HG03103 (cell line): ENCODE measurements at regions not wholly inside any gene's neighbourhood (a gene's known extent, or its start where the extent isn't known, plus 50 kb on each side); places are given as distances from the start of the nearest gene placed in this dataset.

ENCODE experiments used
- ATAC-seq: cut with Tn5 transposase; IDR thresholded peaks from one replicate; pipeline ENCODE4 v1.9.1; 2021; ENCODE audit warnings: low read depth; ENCODE audit not compliant: unreplicated experiment

DNA sequence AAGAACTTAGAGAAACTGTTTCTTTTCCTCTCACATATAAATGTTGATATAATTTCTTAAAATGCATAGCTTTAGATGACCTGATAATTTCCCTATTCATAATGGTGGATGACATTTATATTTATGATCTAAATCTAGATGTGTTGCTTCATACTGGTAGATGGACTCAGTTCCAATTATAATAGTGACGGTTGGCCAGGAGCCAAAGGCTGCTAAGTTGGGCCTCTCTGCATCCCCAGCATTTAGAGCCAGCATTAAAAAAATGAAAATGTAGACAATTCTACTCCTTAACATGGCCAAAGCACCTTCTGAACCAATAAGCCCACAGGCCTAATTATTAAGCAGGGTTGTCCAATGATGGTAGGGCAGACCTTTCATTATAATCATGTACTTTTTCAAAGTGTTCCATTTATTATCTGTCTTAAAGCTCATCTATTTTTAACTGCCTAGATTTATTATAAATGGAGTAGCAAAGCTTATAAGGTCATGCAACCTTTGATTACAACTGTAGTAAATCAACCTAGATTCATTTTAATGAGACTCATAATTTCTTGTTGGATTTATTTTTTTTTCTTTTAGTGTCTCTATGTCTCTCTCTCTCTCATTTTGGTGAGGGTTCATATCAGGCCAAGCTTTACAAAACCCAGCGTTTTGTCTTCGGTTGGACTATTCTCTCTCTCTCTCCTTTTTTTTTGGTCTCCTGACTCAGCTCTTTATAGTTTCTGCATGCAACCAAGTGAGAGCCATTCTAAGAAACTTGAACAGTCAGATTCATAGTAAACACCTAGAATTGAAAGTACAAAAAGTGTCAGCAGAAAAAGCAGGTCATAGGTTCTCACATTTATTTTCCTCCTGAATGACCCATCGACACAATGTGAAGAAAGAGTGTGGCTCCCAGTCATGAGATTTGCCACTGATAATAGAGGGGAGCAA, 2016.1 kb upstream of the PIK3C3 start:
- no peak for ATAC-seq

DNA sequence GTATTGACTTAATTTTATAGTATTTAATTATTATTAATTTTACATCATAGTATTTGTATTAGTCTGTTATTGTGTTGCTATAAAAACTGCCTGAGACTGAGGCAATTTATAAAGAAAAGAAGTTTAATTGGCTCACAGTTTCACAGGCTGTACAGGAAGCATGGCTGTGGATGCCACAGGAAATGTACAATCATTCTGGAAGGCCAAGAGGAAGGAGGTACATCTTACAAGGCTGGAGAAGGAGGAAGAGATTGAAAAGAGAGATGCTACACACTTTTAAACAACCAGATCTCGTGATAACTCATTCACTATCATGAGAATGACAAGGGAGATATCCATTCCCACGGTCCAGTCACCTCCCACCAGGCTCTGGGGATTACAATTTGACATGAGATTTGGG, 2019.4 kb upstream of the PIK3C3 start:
- ATAC-seq: no peak

DNA sequence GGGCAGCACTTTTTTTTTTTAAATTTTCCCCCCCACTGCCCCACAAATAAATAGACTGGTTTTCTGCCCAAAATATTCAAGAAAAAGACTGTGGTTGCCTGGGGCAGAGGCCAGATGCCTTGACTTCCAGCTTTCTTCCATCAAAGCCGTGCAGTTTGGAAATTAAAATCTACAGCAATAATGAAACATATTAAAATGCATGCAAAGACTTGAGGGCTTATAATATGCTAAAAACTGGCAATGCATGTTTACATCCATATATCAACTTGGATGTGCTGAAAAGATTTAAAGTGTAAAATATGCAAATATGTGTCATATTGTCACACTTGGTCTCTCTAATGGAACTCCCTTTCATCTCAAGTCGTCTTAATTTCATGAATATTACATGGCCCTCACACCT, 2036.2 kb upstream of the PIK3C3 start:
- no peak for ATAC-seq

DNA sequence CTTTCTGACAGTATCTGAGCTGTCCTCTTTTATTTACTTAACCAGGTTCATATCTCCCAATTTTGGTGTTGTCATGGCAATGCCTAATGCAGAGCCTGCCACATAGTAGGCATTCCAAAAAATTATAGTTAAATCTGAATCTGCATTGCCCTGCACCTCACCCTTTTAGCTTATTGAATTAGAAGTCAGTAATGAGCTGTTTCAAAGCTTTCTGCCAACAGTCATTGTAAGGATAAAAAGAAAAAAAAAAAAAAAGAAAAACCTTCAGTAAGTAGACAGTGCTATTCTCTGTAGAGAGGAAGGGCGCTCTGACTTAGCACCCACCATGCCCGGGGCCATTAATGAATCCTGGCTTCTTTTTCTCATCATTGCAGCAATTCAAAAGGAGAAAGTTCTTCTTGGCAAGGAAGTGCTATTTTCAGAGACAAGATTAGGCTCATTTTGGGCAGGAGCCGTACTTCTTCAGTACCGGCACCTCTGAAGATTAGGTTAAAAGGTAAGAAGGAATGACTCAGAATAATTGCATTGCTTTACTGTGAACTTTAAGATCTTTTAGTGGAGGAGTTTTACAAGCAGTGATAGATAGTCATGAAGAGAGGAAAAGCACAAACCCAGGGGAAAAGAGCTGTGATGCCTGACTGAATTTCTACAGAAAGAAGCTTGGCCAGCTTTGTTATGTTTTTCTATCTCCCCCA, 2041.2 kb upstream of the PIK3C3 start:
- ATAC-seq: no peak

DNA sequence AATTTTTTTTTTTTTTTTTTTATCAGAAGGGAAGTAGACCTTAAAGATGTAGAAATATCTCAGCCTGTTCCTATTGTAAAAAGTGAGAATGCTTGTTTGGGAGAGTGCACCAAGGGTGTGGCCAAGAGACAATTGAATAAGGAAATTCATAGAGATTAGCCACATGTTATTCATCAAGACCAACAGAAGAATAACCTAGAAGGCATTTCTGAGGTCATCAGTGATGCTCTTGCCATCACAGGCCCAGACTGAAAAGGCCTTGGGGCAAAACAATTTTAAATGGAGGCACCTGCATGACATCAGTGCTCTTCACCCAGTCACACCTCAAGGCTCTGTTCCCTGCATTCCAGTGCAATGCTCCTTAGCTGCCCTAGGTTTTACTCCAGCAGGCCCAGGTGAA, 2043.3 kb upstream of the PIK3C3 start:
- ATAC-seq: no peak

DNA sequence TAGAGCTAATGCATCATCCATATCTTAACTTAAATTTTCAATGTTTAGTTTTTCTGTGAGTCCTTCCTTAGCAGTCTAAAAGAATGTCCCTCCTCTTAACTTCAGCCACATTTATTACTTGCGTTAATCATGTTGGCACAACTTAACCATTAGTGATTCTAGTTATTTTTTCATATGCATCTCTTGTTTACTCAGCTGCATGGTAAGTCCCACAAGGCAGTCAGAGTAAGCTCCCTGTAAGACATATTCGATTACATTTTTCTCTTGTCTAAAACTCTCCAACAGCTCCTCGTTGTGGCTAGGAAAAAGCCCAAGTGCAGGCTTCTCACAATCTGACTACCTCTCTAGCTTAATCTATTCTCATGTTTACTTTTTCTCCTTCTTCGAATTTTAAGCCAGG, 2045.3 kb upstream of the PIK3C3 start:
- ATAC-seq: no peak

DNA sequence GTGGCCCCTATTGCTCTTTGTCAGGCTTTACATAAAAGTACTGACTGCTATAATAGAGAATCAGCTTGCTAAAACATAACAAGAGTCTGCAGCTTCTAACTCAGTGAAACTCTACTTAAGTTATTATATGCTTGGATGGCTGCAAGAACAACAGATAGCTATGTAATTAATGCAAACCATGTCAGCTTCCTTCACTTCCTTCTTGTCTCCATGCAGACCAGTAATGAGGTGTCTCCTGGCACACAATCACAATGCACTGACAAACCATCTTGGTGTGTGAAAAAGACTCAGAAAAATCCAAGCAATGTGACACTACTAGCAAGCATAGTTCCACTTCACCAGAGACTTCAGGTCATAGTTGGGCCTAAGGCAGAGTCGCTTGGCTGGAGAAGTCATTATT, 2068.9 kb upstream of the PIK3C3 start:
- ATAC-seq: no peak

DNA sequence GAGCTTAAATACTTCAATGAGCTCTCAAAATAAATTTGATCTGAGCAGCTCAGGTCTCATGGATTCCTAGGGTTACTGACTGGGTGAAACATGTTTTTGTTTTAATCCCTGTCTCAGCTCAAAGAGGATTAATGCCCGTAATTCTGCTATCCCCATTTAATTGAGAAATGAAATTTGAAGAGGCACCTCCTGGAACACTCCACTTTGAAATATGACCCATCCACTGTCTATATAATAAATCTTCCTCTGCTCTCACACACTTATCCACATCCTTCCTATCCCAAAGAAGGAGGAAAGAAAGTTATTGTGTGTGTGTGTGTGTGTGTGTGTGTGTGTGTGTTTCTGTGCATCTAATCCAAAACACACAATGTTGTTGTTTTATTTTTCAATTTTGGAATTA, 2082.4 kb upstream of the PIK3C3 start:
- ATAC-seq: no peak

DNA sequence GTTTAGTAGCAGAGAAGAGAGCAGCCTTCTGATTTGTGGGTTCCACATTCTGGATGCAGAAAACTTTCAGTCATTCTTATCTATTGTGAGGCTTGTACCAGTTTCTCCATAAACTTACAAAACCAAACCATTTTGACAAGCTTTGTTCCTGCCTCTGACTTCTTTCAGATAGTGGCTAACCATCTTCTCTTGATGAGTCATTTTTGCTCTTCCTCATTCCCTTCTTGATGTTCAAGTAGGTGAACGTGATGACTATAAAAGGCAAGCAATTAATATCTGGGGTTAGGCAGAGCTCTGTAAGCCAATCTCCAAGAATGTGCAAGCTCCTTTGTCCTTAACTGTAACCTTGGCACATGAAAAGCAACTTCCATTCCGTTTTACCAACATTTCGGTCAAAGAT, 2083.1 kb upstream of the PIK3C3 start:
- no peak for ATAC-seq

DNA sequence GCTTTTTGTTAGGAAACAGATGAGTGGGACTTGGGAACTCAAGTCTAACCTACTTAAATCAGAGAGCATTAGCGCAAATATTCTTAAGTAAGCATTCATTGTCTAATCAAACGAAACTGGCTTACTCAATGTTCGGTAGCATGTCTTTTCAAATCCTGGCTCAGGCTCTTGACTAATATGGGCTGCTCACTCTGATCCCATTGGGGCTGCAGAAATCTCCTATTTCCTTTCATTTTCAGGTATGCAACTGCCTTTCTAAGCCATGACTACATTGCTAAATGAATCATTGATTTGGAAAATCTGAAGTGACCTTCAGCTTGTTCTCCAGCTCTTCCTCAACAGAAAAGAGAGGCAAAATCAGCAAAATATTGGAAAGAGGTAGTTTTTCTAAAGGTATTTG, 2084.4 kb upstream of the PIK3C3 start:
- no peak for ATAC-seq

DNA sequence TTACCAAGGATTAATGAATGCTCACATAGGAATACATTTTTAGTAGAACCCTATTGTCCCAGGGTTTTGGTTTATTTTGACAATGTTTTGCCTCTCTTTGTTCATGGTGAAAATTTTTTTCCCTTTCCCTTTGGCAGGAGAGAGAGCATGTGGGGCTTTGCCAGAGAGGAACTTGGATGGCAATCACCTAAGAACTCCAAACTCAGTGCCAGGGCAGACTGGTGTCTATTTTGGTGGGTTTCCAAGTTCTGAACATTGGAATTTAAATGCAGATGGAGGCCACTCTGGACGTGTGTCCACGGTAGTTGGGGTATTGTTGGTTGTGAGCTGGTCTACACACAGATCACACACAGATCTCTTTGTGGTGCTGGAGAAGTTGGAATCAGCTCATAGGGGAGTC, 2091.1 kb upstream of the PIK3C3 start:
- no peak for ATAC-seq

DNA sequence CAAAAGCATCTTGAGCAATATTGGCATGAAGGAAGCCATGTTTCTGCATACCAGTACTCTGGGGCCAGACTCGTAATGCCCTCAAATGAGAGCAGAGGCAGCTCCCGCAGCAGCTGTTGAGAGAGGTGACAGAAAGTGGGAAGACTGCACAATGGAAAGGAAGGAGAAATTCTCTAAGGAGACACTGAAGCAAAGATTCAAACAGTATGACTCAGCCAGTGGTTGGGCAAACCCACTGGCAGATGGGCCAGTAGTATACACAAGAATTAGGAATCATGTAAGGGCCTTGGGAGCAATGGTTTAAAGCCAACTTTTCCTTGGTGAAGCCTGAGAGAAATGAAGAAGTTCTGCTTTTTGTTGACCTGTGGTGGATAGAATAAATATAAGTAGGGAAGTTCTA, 2092.7 kb upstream of the PIK3C3 start:
- no peak for ATAC-seq

DNA sequence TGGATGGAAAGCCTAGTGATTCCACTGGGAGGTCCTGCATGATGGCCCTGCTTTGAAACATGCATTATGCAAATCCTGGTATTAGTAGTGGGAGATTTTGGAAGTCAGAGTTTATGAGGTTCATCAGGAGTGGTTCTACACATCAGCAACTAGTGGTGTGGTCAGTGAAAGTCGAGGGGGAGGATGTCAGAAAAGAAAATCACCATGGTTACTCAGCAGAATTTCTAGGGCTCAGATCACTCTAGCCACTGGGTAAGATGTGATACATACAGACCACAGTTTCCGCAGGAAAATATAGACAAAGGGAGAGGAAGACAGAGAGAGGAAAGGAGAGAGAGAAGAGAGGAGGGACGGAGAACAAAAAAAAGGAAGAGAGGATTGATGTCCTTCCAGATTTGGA, 2100.7 kb upstream of the PIK3C3 start:
- no peak for ATAC-seq

DNA sequence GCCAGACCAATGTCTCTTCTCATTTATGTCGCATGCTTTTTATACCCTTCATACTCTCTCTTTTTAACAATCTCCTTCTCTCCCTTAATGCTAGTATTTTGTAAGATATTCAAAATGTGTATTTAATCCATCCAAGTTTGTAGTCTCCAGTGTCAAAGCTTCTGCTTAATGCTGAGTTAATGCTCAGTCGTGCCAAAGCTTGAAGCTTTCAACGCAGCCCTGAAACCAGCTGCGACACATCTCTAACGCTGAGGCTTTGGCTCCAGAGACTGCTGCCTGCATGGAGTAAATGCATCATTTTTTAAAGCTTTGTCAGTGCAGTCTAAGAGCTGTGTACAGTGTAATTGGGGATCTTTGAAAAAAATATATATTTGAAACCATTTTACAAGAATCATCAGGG, 2108.8 kb upstream of the PIK3C3 start:
- no peak for ATAC-seq

DNA sequence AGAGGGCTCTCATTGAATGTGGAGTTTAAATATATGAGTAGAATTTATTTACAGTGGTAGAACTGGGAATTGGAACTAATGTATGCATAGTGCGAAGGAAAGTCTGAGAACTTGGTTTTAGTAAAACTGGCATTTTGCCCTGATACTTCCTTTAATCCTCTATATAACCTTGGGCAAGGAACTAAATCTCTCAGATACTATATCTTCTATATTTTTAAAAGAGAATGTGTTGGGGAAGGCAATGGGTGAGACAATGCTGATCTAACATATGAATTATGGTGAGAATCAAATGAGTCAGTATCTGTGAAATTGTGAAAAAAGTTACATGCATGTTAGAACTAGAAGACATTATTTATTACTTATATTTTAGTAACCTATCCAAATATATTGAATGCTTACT, 2109.4 kb upstream of the PIK3C3 start:
- ATAC-seq: no peak

DNA sequence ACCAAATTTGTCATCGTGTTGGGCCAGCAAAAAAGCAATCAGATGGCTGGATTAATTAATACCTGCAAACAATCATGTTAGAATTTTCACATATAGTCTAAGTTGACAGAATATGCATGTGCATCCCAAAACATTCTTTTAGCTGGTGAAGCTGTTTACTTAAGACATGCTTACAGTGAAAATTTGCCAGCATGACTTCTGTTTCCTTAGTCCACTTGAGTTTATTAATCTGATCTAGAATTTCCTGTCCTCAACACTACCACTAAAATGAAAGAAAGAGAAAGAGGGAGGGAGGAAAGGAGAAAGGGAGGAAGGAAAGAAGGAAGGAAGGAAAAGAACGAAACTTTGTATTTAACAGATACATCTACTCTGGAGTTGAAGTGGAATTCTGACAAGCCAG, 2109.9 kb upstream of the PIK3C3 start:
- ATAC-seq: no peak

DNA sequence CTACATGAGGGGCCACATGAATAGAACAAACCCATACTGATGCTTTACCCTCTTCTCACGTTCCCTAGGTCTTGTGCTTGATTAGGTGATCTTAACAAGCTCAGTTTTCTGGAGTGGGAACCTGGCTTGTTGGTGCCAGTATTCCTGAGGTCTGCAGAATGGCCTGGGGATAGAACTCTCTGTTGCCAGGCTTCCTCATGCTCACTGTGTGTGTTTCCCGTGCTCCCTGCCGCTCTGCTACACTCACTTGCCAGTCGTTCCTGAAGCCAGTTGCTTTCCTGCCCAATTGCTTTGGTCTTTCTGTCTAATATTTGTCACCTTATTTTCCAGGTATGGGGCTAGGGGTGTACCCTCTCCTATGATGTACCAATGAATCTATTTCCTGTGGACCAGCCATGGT, 2111.5 kb upstream of the PIK3C3 start:
- no peak for ATAC-seq

DNA sequence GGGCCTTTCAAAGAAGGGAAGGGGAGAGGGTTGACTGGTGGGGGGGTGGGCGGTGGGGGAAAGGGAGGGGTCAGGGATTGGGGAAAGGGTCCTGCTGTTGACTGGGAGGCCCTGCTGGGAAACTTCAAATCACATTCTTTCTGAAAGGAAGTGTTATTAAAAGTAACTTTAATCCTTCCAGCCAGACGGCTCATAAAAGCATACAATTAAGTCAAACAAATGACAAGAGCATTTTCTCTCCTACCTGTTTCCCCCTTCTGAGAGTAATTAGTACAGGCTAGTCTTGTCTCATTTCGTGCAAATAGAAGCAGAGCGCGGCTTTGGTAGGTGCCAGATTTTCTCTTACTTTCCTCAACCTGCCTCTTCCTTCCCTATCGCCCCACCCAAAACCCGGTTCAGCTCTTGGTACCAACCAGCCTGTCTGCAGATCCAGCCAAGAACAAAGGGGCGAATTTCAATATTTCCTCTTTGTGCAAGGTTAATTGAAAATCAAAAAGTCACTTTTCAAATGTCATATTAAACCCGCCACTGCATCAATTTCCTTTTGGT, 2112.6 kb upstream of the PIK3C3 start:
- no peak for ATAC-seq

DNA sequence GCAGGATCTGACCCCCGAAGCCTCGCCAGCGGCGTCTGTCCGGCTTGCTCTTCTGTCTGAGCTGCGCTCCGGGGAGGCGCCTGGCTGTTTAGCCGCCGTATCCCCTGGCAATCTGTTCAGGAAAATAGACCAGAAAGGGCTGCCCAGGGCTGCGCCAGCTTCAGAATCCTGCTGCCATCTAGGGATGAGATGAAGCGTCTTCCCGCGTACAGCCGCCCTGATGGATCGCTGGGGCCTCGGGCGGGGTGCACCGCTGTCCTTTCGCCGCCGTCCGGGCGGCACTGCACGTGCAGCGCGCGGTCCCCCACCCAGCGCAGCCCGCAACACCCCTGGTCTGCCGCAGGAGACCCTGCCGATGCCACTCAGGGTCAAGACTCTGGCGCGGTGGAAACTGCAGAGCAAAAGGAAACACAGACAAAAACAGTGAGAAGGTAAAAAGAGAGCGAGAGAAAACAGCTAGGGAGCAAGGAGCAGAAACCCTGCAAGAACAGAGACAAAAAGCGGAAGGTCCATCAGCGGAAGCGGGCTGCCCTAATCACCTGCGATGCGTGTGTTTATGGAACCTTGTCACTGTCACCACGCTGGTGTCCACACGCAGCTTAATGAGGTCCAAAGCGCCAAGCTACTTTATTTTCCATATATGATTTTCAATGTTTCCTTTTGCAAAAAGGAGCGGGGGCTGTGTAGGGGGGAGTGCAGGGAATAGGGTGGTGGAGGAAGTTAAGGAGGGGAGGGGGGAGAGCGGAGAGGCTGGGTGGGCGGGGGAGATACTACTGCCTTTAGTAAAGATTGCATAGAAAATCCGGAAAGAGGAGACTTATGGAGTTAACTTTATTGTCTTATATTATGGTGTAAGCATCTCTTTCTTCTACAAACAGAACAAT, 2113.3 kb upstream of the PIK3C3 start:
- no peak for ATAC-seq

DNA sequence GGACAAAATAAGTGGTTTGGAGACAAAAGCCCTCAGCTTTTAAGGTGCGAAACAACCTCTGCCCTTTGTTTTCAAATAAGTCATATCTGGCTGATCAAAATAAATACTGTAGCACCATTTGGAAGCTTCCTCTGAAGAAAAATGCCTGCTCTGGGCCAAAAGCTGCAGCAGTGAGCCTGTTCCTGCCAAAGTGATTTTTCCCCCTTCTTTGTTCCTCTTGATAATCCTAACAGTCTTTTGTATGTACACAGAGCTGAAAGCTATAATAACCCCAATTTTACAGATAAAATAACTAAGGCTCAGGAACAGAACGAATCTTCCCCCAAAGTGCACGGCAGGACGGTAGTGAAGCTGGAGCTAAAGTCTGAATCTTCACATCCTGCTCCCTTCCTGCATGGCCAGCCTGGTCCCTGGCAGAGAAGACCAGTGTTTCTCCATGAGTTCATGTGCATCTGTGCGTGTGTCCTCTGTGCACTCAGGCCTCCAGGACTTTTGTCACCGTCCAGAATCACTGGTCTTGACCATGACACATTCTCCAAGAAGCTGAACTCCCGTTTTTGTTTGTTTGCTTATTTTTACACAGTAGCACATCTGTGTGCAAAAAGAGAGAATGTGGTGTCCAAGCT, 2114.1 kb upstream of the PIK3C3 start:
- ATAC-seq: no peak
